IMR-90 (cell line): ENCODE measurements at regions not wholly inside any gene's neighbourhood (a gene's known extent, or its start where the extent isn't known, plus 50 kb on each side); places are given as distances from the start of the nearest gene placed in this dataset.

Source experiments
- ATAC-seq: fragments of 200-7000 bp; cut with Tn5 transposase; 2 replicates; pipeline ENCODE4 v1.9.1; 2020; ENCODE audit warnings: low read depth, mild to moderate bottlenecking, moderate library complexity
- BruUV-seq: library from RNA; stranded (reverse); fragments of 400-500 nt; replicated peaks from 2 replicates; lab custom pipeline; 2021; lab: Mats Ljungman, UMichigan
- CTCF ChIA-PET: fragments of 300-600 bp; formaldehyde crosslinking; extraction: SDS; loops from one replicate; lab custom pipeline; 2021; ENCODE audit warnings: antibody characterized with exemption; lab: Yijun Ruan, JAX
- POLR2A ChIA-PET: fragments of 300-600 bp; sonication (Branson Sonifier 250); formaldehyde crosslinking; loops from one replicate; lab custom pipeline; 2022; ENCODE audit warnings: antibody characterized with exemption; ENCODE audit not compliant: unreplicated experiment; lab: Charles Lee
- DNase-seq: peaks from one replicate; pipeline ENCODE4 v3.0.0; 2013
- H2AFZ ChIP-seq: replicated peaks from 2 replicates; pipeline ENCODE3; 2013; ENCODE audit warnings: low read length, mild to moderate bottlenecking; ENCODE audit not compliant: poor library complexity
- H2AK5ac ChIP-seq: 2 replicates; pipeline ENCODE4 v1.6.1; 2013; ENCODE audit warnings: low read depth, low read length, inconsistent platforms
- H2AK9ac ChIP-seq: replicated peaks from 2 replicates; pipeline ENCODE3; 2013; ENCODE audit warnings: mild to moderate bottlenecking, low read depth, low read length, moderate library complexity; ENCODE audit not compliant: poor library complexity
- H2BK120ac ChIP-seq: 2 replicates; pipeline ENCODE4 v1.6.1; 2013; ENCODE audit warnings: low read depth, low read length, inconsistent platforms
- H2BK15ac ChIP-seq: 3 replicates; pipeline ENCODE4 v1.6.1; 2013; ENCODE audit warnings: low read depth, low read length, inconsistent platforms
- H2BK20ac ChIP-seq: 2 replicates; pipeline ENCODE4 v1.6.1; 2013; ENCODE audit warnings: low read depth, mild to moderate bottlenecking, inconsistent platforms, low read length, moderate library complexity
- H2BK5ac ChIP-seq: 2 replicates; pipeline ENCODE4 v1.6.1; 2013; ENCODE audit warnings: mild to moderate bottlenecking, low read depth, low read length, inconsistent platforms; ENCODE audit not compliant: poor library complexity, severe bottlenecking
- H3K14ac ChIP-seq: replicated peaks from 2 replicates; pipeline ENCODE4 v1.6.1; 2013; ENCODE audit warnings: low read depth, low read length, inconsistent platforms
- H3K18ac ChIP-seq: 2 replicates; pipeline ENCODE4 v1.6.1; 2013; ENCODE audit warnings: low read depth, low read length, control low read depth
- H3K23ac ChIP-seq: 2 replicates; pipeline ENCODE4 v1.6.1; 2013; ENCODE audit warnings: low read depth, low read length, inconsistent platforms
- H3K27ac ChIP-seq: 2 replicates; pipeline ENCODE4 v1.5.1; 2013; ENCODE audit warnings: mild to moderate bottlenecking, control low read depth, low read length; ENCODE audit not compliant: insufficient read depth
- H3K27me3 ChIP-seq: 2 replicates; pipeline ENCODE4 v1.6.1; 2013; ENCODE audit warnings: low read length; ENCODE audit not compliant: control insufficient read depth, insufficient read depth
- H3K36me3 ChIP-seq: 2 replicates; pipeline ENCODE4 v1.6.1; 2013; ENCODE audit warnings: low read length, mixed read lengths; ENCODE audit not compliant: control insufficient read depth, insufficient read depth
- H3K4ac ChIP-seq: 2 replicates; pipeline ENCODE4 v1.6.1; 2013; ENCODE audit warnings: low read depth, low read length, inconsistent platforms
- H3K4me1 ChIP-seq: 2 replicates; pipeline ENCODE4 v1.6.1; 2013; ENCODE audit warnings: low read length, mixed read lengths; ENCODE audit not compliant: control insufficient read depth, insufficient read depth
- H3K4me2 ChIP-seq: 2 replicates; pipeline ENCODE4 v1.6.1; 2013; ENCODE audit warnings: low read depth, mild to moderate bottlenecking, control low read depth, low read length, moderate library complexity
- H3K4me3 ChIP-seq: 2 replicates; pipeline ENCODE4 v1.5.1; 2013; ENCODE audit warnings: low read depth, mild to moderate bottlenecking, control low read depth, low read length, moderate library complexity; ENCODE audit not compliant: insufficient read depth
- H3K56ac ChIP-seq: 2 replicates; pipeline ENCODE4 v1.6.1; 2013; ENCODE audit warnings: low read length, inconsistent platforms; ENCODE audit not compliant: insufficient read depth; ENCODE audit errors: extremely low read depth
- H3K79me1 ChIP-seq, 2 experiments: 2 replicates each; pipeline ENCODE4 v1.6.1; 2013; ENCODE audit warnings: low read length in 2 of 2, inconsistent platforms in 1 of 2, low read depth in 1 of 2
- H3K9ac ChIP-seq: 2 replicates; pipeline ENCODE4 v1.6.1; 2013; ENCODE audit warnings: low read depth, low read length, control low read depth
- H3K9me1 ChIP-seq: 2 replicates; pipeline ENCODE4 v1.6.1; 2013; ENCODE audit warnings: low read length, inconsistent platforms; ENCODE audit not compliant: insufficient read depth
- H3K9me3 ChIP-seq: 2 replicates; pipeline ENCODE4 v1.6.1; 2013; ENCODE audit warnings: low read length; ENCODE audit not compliant: control insufficient read depth, insufficient read depth
- H4K20me1 ChIP-seq: 2 replicates; pipeline ENCODE4 v1.6.1; 2013; ENCODE audit warnings: low read length, inconsistent platforms; ENCODE audit not compliant: insufficient read depth
- H4K5ac ChIP-seq: 2 replicates; pipeline ENCODE4 v1.6.1; 2013; ENCODE audit warnings: mild to moderate bottlenecking, low read depth, low read length, control low read depth
- H4K8ac ChIP-seq, 2 experiments: 2 replicates each; pipeline ENCODE4 v1.6.1; 2013; ENCODE audit warnings: low read depth in 2 of 2, low read length in 2 of 2, control low read depth in 1 of 2, inconsistent platforms in 1 of 2
- H4K91ac ChIP-seq: 2 replicates; pipeline ENCODE4 v1.6.1; 2013; ENCODE audit warnings: low read depth, low read length, inconsistent platforms; ENCODE audit not compliant: insufficient read depth
- BHLHE40 ChIP-seq: fragments of 150-350 bp; IDR thresholded peaks from 2 replicates; pipeline ENCODE4 v1.6.1; 2016; ENCODE audit warnings: mild to moderate bottlenecking, low read depth, low read length
- CEBPB ChIP-seq: IDR thresholded peaks from 2 replicates; pipeline ENCODE4 v1.6.1; 2012; ENCODE audit warnings: low read depth, low read length, improper control_type of control experiment
- CHD1 ChIP-seq: IDR thresholded peaks from 2 replicates; pipeline ENCODE4 v1.6.1; 2012; ENCODE audit warnings: low read depth, low read length, improper control_type of control experiment
- CTCF ChIP-seq: conservative IDR thresholded peaks from 2 replicates; pipeline ENCODE4 v1.5.1; 2012; ENCODE audit warnings: mild to moderate bottlenecking, low read depth, low read length, improper control_type of control experiment
- ELK1 ChIP-seq: fragments of 150-350 bp; IDR thresholded peaks from 2 replicates; pipeline ENCODE4 v1.6.1; 2016; ENCODE audit warnings: low read depth, mild to moderate bottlenecking, low read length, moderate library complexity, borderline replicate concordance
- FOS ChIP-seq: fragments of 150-350 bp; IDR thresholded peaks from 2 replicates; pipeline ENCODE4 v1.6.1; 2016; ENCODE audit warnings: low read depth, low read length
- MAFK ChIP-seq: IDR thresholded peaks from 2 replicates; pipeline ENCODE4 v1.6.1; 2012; ENCODE audit warnings: low read depth, low read length, improper control_type of control experiment
- MAZ ChIP-seq: IDR thresholded peaks from 2 replicates; pipeline ENCODE4 v1.6.1; 2012; ENCODE audit warnings: low read depth, mild to moderate bottlenecking, low read length, improper control_type of control experiment, moderate library complexity, borderline replicate concordance
- MXI1 ChIP-seq: IDR thresholded peaks from 2 replicates; pipeline ENCODE4 v1.6.1; 2012; ENCODE audit warnings: low read depth, mild to moderate bottlenecking, low read length, moderate library complexity, borderline replicate concordance
- NFE2L2 ChIP-seq: fragments of 150-350 bp; IDR thresholded peaks from 2 replicates; pipeline ENCODE4 v1.6.1; 2016; ENCODE audit warnings: low read depth, mild to moderate bottlenecking, low read length
- POLR2A ChIP-seq: IDR thresholded peaks from 2 replicates; pipeline ENCODE4 v1.6.1; 2012; ENCODE audit warnings: mild to moderate bottlenecking, low read depth, low read length
- RAD21 ChIP-seq: IDR thresholded peaks from 2 replicates; pipeline ENCODE4 v1.6.1; 2012; ENCODE audit warnings: low read length, improper control_type of control experiment
- RCOR1 ChIP-seq: IDR thresholded peaks from 2 replicates; pipeline ENCODE4 v1.6.1; 2012; ENCODE audit warnings: mild to moderate bottlenecking, low read length, improper control_type of control experiment; ENCODE audit not compliant: insufficient replicate concordance
- RFX5 ChIP-seq: IDR thresholded peaks from 2 replicates; pipeline ENCODE4 v1.8.0; 2012; ENCODE audit warnings: low read depth, mild to moderate bottlenecking, low read length, moderate library complexity
- SMC3 ChIP-seq: fragments of 150-350 bp; IDR thresholded peaks from 2 replicates; pipeline ENCODE4 v1.6.1; 2016; ENCODE audit warnings: low read depth, mild to moderate bottlenecking, antibody characterized with exemption, low read length, moderate library complexity
- USF2 ChIP-seq: fragments of 150-350 bp; IDR thresholded peaks from 2 replicates; pipeline ENCODE4 v1.6.1; 2017; ENCODE audit warnings: mild to moderate bottlenecking, antibody characterized with exemption, low read length, low read depth
- WGBS, 2 experiments: methylation state at CpG; one replicate each; pipeline versions ENCODE4 v1.1.5 to v1.1.7; 2013; ENCODE audit warnings: missing lambda C conversion rate in 2 of 2; ENCODE audit not compliant: insufficient read length in 1 of 2; ENCODE audit errors: extremely low coverage in 2 of 2; 5-methylcytosine and 5-hydroxymethylcytosine counted together
- dilution Hi-C: fragments of 300-500 bp; cut with HindIII; formaldehyde crosslinking; loops from one replicate; pipeline ENCODE4 v1.14.3; 2018; ENCODE audit warnings: low sequenced_read_pairs; ENCODE audit not compliant: unreplicated experiment
- in situ Hi-C: fragments of 300-500 bp; cut with MboI; formaldehyde crosslinking; loops from 3 replicates; pipeline ENCODE4 v1.14.3; 2019; ENCODE audit warnings: low sequenced_read_pairs, inconsistent platforms, mixed read lengths
- intact Hi-C: fragments of 100-400 bp; cut with micrococcal nuclease; formaldehyde crosslinking; loops from 2 replicates; pipeline ENCODE4 v1.10.0; 2022

- no peak overlapping the region for H3K14ac ChIP-seq
- H3K56ac ChIP-seq = no peak overlapping the region
- H3K27me3 ChIP-seq = peaks cover 46% of the 10 kb centered on the region
- DNase-seq = no peak
- no peak overlapping the region for H4K91ac ChIP-seq
- no TSS peak for BruUV-seq
- no CpG with 5 or more reads among the region's 2 CpGs for WGBS, 2 experiments
- TF ChIP-seq USF2 (no peak), RCOR1 (no peak), MAFK (no peak), SMC3 (no peak), MAZ (no peak), CEBPB (no peak), CTCF (no peak), MXI1 (no peak), ELK1 (no peak), RAD21 (no peak), NFE2L2 (no peak), CHD1 (no peak), BHLHE40 (no peak), FOS (no peak), POLR2A (no peak), RFX5 (no peak)
- no peaks in the 10 kb centered on the region for H3K4me1 ChIP-seq
- dilution Hi-C loops (no loop called here), in situ Hi-C loops (no loop called here), intact Hi-C loops (no loop called here)
- H2BK20ac ChIP-seq = no peak overlapping the region
- H3K9ac ChIP-seq = no peak overlapping the region
- no peak overlapping the region for H3K27ac ChIP-seq
- H2AK9ac ChIP-seq = no peak overlapping the region
- H4K8ac ChIP-seq = no peak overlapping the region
- no peaks in the 10 kb centered on the region for H3K36me3 ChIP-seq
- POLR2A ChIA-PET = no interaction called here
- H2BK5ac ChIP-seq = no peak overlapping the region
- H3K4me2 ChIP-seq = no peak overlapping the region
- H2BK120ac ChIP-seq = no peak overlapping the region
- no peak overlapping the region for H2AFZ ChIP-seq
- no peaks in the 10 kb centered on the region for H3K9me3 ChIP-seq
- H2AK5ac ChIP-seq = no peak overlapping the region
- H4K5ac ChIP-seq = no peak overlapping the region
- no peaks in the 10 kb centered on the region for H3K9me1 ChIP-seq
- no peak overlapping the region for H3K4me3 ChIP-seq
- H2BK15ac ChIP-seq = no peak overlapping the region
- no peak for ATAC-seq
- no peak overlapping the region for H3K18ac ChIP-seq
- CTCF ChIA-PET = no interaction called here
- no peaks in the 10 kb centered on the region; the same call in 1 of the 2 replicates for H4K20me1 ChIP-seq
- no peaks in the 10 kb centered on the region for H3K79me1 ChIP-seq
- H3K4ac ChIP-seq = no peak overlapping the region
- no peak overlapping the region for H3K23ac ChIP-seq
Observed at GRCh38 chrX:69317721-69318120, 152.5 kb upstream of the PJA1 start.
